CD4-positive, alpha-beta T cell treated with Interleukin-10 for 1 hour (primary cell): ENCODE measurements at regions not wholly inside any gene's neighbourhood (a gene's known extent, or its start where the extent isn't known, plus 50 kb on each side); places are given as distances from the start of the nearest gene placed in this dataset.
"Not testable (repeated sequence)": the region's sequence is repeated elsewhere in the genome, so short reads cannot be mapped to it uniquely, and the experiment has no call there.

ENCODE experiments used
- DNase-seq: peaks from one replicate; pipeline ENCODE4 v3.0.0-alpha.2; 2020

DNA sequence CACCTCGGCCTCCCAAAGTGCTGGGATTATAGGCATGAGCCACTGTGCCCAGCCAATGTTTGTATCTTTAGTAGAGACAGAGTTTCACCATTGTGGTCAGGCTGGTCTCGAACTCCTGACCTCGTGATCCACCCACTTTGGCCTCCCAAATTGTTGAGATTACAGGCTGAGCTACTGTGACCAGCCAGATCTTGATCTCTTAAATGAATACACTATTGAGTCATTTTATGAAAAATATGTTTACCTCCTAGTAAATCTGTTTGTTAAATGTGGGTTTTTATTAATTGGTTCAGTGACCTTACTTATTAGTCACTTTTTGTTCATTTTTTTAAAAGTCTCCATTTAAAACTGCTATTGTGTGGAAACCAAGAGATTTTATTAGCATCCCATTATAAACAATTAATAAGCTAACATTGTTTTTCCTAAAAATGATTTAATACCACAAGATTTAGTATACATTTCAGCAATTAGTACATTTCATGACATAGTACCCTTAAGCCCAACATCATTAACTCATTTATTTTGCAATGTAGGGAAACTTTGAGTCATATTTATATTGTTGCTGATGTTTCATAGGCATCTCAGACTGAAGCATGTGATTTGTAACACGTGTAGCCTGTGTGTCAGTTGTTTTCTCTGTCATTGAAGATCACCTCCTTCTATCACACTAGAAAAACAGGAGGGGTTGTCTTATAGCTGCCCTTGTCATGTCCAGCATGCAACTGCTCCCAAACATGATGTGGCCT lies 261.2 kb downstream of the TAF11L14 start:
- DNase-seq: no peak

DNA sequence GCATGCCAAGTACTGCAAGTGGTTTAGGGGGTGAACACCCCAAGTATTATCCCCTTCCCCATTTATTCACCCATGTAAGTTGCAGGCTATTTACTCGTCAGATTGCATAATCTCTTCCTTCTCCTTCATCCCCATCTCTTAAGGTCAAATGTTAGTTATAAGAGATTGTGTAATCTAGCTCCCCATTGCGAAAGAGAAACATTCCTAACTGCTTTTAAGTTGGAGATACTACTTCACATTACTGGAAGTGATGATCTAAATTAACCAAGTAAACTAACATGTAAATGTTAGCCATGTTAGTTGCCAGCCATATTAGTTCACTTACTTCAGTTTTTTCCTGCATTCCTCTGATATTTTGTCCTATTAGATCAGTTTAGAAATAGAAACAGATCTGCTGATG lies 262.3 kb downstream of the TAF11L14 start:
- DNase-seq: no peak

DNA sequence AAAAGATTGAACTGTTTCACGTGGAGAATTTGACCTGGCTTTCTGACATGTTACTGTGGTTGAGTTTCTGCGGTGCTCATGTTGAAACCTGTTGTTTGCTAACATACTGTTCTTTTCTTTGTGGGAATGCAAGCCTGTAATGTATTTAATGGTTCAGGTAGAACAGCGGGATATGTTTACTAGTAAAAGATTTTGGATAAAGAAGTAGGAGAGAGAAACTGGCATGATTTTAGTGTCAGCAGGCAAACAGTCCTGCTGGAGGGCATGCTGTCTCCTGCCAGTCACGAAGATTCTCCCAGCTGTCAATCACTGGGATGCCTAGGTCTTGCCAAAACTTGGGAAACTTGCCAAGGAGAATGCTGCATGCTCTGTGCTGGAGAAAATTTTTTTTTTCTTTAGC lies 263.5 kb downstream of the TAF11L14 start:
- no peak for DNase-seq

DNA sequence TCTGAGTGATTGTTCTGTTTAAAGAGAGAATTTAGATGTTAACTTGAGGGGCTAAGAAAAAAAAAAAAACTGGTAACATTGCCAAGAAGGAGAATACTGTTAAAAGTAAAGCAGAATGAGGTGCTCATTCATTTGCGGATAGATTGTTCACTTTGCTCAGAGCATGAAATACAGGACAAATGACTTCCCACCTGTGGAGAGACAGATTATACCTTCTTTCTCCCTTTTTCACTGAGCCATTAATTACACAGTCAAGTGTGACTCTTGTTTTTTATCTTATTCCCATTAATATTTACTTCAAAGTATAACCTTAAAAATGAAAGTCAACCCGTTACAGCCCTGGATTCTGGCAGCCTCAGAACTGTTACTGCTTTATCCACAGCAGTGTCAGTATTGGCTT lies 264.5 kb downstream of the TAF11L14 start:
- no peak for DNase-seq

DNA sequence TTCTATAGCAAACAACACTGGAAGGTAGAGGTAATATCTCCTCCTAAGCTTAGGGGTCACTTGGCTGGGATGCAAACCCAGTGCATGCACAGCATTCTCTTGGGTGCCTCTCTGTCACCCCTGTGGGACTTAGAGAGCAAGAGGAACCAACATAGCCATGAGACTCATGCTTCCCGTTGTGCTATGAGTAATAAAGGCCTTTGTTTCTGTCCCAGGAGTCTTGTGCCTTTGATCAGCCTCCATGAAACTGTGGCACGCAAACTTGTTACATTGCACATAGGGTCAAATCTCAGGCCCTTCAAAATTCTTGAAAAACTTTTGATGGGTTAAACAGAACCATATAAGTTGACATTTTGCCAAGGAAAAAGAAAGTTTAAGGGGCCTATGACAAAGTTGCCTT lies 272.8 kb downstream of the TAF11L14 start:
- DNase-seq: no peak

DNA sequence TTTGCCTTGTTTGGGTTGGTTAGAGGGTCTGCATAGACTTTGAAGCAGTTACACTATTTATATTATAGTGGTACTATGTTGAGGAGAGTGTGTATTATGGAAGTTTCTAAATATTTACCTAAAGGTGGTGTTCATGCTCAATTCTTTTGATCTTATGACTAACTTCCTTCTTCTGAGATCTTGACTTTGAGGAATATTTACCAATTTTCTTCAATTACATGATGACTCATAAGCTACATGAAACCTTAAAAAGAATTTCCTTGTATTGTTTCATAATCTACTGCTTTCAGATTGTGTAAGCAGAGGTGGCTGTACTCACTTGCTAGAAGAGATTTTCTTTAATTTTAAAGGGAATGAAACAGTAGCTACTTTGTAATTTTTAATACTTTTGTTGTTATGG lies 276.1 kb downstream of the TAF11L14 start:
- DNase-seq: no peak

DNA sequence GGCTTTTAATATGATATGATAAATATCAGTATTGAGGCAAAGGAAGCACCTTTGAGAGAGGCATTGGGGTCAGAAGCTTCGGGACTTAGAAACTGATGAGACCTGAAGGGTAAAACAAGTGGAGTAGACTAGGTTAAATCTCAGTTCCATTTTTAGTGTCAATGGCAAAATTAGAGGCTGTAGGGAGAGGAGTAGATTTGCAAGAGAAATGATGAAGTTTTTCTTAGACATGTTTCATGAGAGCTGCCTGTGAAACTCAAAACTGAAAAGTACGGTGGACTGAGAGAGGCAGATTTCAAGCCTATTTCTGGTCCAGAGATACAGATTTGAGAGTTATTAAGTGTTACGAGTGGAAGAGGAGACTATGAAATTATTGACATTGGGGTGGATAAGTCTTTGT lies 278.5 kb downstream of the TAF11L14 start:
- no peak for DNase-seq

DNA sequence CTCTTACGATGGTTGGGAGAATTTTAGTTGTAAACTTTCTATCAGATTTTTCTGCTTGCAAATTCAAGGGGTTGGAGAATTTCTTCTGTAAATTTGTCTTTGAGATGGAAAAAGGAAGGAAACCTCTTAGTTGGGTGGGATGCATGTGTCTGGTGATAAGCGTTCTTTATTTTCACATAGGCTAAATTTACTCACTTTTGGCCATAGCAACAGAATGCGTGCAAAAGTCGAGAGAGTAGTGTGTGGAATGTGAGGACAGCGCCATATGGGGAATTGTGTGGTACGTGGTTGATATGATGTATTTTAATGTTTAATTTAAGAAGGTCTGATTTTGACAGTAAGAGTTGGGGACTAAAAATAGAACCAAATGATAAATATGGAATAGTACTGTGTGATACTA lies 282.2 kb downstream of the TAF11L14 start:
- DNase-seq: no peak

DNA sequence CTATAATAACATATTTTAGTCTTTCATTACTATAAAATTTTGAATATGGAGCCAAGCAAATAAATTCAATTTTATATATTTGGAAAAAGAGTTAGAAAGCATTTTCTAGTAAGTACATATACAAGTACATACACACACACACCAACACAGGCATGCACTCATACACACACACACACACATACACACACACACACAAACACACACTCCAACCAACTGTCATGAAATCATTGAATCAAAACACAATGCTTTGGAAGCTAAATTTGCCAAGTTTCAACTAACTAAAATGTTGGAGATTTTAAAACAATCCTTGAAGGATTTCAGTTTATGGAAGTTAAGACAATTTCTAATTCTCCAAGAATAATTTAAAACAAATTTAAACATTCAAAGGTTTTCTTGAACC lies 283.2 kb downstream of the TAF11L14 start:
- DNase-seq: no peak

DNA sequence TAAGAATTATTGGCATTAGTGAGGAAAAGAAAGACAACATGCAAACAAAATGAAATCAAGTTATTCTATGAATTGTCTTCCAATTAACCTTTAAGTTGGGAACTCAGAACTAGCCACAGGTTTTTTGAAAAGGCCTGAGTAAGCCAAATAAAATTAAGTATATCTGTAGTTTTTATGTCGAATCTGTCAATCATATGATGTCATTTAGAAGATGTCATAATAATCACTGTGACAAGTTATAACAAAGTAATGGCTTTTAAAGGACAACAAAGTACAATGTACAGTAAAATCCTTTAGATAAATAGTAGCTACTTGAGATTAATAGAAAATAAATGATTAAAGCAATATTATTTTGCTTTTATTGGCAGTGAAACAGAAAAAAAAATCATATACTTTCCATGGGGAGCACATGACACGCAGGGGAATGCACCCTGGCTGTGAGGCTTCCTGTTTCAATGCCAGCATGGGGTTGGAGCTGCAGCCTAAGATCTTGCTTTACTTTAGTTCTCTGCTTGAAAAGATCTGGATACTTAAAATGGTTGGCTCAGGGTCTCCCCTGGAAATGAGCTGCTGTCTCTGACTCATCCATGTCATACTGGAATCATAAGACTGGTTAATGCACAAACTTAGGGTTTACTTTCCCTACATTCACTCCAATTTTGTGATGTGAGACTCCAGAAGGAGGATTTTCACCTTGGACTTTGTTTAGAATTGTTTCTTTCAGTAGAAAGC lies 284.3 kb downstream of the TAF11L14 start:
- DNase-seq: no peak

DNA sequence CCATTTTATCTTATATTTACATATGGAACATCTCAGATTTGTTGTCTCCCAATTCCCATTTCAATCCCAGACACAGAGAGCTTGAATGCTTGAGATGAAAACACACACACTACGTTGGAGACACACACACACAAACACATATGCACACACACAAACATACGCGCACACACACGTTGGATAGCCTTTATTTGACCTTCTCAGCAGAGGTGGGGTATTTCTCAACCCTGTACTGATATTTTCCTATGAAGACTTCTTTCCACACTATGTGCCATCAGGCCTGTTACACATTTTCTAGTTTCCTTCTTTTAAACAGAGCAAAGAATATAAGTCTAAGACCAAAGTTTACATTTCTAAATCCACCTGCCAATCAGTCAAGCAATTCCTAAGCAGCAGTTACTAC lies 291.0 kb downstream of the TAF11L14 start:
- DNase-seq: no peak

DNA sequence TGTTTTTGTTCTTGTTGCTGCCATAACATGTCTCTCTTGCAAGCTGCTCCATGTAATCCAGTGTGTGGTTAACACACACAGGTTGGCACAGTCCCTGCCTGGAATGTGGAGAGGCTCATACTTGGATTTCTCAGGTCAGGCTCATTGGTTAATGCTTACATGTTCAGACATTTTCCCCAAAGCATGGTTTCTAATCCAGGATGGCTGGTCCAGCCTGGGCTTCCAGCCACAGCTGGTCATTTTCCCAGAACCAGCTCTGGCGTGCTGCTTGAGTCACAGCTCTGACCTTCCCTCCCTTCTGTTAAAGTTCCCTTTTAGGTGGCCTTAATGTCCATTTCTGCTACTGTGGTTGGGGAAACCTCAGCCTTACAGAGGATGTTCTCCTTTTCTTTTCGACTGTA lies 294.3 kb downstream of the TAF11L14 start:
- DNase-seq: no peak

DNA sequence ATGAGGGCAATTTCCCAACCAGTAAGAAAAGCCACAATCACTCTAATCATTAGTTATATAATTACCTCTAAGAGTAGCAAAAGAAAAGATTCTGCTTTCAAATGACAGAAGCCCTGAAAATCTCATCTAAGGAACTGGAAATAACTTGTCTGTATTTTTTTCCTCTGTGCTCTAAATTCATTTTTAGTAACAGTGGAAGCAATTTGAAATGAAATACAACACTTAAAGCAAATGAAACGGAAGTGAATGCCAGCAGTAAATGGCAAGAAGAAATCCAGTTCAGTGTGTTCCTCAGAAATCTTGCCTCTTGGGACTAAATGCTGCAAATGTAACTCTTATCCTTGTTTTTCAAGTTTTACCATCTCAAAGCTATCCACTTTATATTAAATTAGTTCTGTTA lies 294.9 kb downstream of the TAF11L14 start:
- no peak for DNase-seq

DNA sequence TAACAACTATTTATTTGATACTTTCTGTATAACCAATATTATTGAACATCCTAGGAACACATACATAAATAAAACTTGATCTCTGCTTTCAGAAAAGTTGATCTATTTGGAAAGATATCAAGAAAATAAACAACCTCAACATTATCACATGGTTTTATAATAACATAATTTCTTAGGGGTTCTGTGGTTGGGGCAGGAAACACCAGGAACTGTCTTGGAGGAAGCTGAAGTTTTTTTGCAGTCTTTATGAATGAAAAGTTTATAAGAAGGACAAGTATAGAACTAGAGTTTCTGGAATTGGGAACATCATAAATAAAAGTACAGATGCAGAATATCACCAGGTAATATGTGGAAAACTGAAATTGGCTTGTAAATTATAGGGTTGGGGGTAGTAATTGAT lies 296.1 kb downstream of the TAF11L14 start:
- DNase-seq: no peak

DNA sequence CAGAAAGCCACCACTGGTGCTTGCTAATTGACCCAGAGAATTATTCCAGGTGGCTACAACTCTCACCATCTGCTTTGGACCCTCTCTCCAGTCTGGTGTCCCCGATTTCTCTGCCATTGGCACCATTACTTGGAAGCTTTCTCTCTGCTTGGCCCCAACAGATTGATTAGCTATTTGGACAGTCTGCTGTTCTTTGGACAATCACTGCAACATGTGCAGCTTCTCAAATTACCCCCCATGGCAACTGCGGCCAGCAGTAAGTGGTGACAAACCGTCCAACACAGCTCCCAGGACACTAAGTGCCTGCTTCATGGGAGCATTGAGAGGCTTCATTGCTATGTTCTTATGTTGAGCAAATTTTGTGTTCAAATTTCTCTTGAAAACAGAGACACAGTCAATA lies 309.8 kb downstream of the TAF11L14 start:
- no peak for DNase-seq

DNA sequence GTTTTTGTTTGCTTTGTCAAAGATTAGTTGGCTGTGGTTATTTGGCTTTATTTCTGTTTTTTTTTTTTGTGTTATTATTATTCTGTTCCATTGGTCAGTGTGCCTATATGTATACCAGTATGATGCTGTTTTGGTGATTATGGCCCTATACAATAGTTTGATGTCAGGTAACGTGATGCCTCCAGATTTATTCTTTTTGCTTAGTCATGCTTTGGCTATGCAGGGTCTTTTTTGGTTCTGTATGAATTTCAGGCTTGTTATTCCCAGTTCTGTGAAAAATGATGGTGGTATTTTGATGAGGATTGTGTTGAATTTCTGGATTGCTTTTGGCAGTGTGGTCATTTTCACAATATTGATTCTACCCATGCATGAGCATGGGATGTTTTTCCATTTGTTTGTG lies 312.8 kb downstream of the TAF11L14 start:
- no peak for DNase-seq

DNA sequence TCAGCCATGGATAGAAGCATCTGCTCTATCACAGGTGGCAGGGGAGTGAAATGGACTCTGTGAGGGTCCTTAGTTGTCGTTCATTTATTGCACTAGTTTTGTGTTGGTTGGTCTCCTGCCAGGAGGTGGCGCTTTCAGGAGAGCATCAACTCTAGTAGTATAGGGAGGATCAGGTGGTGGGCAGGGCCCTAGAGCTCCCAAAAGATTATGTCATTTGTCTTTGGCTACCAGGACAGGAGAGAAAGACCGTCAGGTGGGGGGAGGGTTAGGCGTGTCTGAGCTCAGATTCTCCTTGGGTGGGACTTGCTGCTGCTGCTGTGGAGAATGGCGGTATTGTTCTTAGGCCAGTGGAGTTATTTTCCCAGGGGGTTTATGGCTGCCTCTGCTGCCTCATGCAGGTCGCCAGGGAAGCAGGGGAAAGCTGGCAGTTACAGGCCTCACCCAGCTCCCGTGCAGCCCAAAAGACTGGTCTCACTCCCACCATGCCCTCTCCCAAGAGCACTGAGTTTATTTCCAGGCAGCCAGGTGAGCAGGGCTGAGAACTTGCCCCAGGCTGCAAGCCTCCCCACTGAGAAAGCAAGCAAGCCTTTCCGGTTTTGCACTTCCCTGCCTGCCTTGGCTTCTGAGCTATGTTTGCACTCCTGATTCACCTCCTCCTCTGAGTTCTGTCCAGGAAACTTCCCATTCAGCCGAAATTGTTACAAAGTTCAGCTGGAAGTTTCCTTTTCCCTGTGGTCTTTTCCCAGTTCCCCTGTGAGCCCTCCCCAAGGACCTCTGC lies 317.3 kb downstream of the TAF11L14 start:
- DNase-seq: no peak

DNA sequence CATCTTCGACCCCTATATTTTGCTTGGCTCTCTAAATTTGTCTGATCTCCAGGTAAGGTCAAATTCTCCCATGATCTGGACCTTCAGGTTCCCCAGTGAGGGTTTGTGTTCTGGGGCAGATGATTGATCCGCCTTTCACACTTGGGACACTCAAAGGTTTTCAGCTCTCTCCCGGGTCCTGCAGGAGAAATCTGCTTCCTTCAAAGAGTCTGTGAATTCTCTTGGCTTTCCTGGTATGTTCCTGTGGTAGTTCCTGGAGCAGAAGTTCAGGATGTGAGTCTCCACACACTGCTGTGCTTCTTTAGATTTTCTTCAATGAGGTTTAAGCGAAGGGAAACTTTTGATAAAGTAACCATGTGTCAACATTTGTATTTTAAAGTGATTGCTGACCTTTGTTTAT lies 318.0 kb downstream of the TAF11L14 start:
- no peak for DNase-seq

DNA sequence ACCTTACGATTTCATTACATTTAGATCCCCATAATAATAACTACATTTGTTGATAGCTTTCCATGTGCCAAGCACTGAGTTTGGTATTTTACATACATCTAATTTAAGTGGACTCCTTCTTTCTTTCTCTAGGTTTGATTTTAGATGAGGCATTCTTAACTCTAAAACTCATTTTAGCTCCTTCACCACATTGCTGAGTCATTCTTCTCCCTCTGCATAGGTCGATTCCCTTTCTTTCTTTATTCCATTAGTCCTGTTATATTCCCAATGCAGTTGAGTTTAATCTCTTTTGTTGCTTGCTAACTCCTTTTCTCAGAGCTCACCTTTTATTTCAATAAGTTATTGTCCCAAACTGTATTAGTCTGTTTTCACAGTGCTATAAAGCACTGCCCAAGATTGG lies 329.8 kb downstream of the TAF11L14 start:
- DNase-seq: no peak

DNA sequence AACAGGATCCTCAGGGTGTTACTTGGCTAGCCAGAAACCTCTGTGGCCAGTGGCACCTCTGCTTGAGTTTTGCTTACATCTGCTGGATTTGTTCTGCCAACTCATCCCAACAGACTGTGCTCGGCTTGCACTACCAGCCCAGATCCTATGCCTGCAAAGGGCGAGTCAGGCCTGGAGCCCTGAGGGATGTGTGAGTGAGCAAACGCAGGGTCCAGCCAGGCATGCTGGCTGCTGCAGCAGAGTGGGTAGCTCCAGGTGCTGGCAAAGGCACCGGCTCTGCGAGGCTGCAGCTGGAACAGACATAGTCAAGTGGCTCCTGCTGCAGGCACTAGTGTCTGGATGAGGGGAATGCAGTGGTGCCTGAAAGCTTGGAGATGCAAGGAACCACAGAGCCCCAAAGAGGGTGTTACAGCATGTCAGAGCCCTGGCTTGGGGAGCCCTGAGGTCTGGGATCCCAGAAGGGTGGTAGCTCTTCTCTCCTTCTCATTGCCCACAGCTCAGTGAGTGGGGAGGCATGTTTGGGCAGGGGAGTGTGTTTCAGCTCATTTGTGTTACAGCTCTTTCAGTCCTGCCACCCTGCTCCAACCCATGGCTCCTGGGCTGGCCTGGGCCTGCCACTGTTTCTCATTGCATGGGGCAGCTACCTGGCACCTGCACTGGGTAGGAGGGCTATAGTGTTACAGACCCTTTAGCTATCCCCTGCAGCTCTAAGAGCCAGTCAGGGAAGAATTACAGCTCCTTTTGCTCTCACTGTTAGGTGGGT lies 332.6 kb downstream of the TAF11L14 start:
- DNase-seq: no peak

DNA sequence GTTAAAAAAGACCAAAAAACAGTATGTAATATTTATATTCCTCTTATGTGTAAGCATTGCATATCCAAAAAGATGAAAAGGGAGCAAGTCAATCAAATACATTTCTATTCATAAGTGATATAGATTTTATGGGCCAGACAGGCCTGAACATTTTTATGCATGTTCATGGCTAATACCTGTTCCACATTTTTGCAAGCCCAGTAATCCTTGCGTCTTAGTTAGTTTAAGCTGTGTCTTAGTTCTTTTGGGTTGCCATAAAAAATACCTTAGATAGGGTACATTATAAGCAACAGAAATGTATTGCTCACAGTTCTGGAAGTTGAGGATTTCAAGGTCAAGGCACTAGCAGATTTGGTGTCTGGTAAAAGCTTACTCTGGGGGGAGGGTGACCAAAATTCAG lies 342.1 kb downstream of the TAF11L14 start:
- DNase-seq: no peak

DNA sequence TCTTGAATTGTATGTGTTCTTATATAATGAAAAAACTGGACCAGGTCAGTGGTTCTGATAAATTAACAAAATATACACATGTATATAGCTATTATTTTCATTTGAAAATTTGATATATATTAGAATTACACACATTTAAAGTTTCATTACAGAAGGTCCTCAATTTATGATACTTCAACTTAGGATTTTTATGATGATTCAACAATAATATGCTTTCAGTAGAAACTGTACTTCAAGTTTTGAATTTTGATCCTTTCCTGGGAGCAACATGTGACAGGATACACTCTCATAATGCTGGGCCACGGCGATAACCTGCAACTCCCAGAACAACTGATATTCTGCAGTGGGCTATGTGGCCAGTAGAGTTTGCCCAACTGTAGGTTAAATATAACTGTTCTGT lies 344.7 kb downstream of the TAF11L14 start:
- no peak for DNase-seq

DNA sequence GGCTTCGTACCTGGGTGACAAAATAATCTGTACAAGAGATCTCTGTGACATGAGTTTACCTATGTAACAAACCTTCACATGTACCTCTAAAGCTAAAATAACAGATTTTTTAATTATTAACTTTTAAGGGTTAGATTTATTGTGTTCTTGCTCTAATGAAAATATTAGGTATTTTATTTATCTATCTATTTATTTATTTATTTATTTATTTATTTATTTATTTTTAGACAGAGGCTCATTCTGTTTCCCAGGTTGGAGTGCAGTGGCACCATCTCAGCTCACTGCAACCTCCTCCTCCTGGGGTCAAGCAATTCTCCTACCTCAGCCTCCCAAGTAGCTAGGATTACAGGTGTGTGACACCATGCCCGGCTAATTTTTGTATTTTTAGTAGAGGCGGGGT lies 348.4 kb downstream of the TAF11L14 start:
- DNase-seq: not testable (repeated sequence)
